Epithelial cell of proximal tubule (primary cell): ENCODE measurements at regions not wholly inside any gene's neighbourhood (a gene's known extent, or its start where the extent isn't known, plus 50 kb on each side); places are given as distances from the start of the nearest gene placed in this dataset.

Source experiments
- DNase-seq: peaks from one replicate; pipeline ENCODE4 v3.0.0-alpha.2; 2011; ENCODE audit warnings: low read depth
- H3K4me3 ChIP-seq: 2 replicates; pipeline ENCODE4 v1.5.1; 2011; ENCODE audit warnings: low read depth, mild to moderate bottlenecking, low read length
- TF ChIP-seq, protein P1 (sequence below): conservative IDR thresholded peaks from 2 replicates; pipeline ENCODE4 v1.5.1; 2012; ENCODE audit warnings: low read depth, mild to moderate bottlenecking, low read length

DNA sequence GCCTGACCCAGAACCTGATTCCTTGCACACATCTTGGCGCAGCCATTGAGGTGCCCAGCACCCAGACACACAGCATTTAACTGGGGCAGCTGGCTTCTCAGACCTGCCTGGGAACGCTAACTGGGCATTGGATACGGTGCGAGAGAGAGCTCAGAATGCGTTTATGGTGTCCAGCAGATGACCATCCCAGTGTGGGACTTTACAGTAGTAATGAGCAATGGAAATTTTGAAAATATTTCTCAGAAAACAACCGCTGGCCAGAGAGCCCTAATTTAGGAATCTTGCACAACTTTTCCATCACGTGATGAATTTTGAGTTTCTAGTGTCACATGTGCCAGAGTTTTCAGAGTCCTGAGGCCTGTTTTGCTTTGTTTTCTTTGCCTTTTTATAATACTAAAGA lies 78.2 kb upstream of the SEC61G start:
- no peak for DNase-seq
- H3K4me3 ChIP-seq, result no peak overlapping the region
- TF ChIP-seq, protein P1, sequence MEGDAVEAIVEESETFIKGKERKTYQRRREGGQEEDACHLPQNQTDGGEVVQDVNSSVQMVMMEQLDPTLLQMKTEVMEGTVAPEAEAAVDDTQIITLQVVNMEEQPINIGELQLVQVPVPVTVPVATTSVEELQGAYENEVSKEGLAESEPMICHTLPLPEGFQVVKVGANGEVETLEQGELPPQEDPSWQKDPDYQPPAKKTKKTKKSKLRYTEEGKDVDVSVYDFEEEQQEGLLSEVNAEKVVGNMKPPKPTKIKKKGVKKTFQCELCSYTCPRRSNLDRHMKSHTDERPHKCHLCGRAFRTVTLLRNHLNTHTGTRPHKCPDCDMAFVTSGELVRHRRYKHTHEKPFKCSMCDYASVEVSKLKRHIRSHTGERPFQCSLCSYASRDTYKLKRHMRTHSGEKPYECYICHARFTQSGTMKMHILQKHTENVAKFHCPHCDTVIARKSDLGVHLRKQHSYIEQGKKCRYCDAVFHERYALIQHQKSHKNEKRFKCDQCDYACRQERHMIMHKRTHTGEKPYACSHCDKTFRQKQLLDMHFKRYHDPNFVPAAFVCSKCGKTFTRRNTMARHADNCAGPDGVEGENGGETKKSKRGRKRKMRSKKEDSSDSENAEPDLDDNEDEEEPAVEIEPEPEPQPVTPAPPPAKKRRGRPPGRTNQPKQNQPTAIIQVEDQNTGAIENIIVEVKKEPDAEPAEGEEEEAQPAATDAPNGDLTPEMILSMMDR, result no peak

DNA sequence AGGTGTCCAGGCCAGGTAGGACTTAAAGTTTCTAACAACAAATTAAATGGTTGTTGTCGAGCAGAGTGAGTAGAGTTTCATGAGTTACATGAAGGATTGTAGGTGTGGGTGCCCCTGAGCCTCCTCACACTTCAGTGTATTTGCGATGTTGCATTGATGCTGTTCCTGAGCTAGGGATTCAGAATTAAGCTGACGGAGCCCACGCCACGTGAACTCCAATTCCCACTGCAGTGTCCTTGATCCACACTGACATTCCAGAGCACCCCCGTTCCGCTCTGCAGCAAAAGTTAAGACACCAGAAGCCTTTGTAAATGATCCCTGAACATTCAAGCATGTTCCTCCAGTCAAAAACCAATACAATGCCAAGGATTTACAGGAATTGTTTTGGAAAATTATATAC lies 78.8 kb upstream of the SEC61G start:
- no peak for DNase-seq
- H3K4me3 ChIP-seq, result no peak overlapping the region
- TF ChIP-seq, protein P1, result no peak

DNA sequence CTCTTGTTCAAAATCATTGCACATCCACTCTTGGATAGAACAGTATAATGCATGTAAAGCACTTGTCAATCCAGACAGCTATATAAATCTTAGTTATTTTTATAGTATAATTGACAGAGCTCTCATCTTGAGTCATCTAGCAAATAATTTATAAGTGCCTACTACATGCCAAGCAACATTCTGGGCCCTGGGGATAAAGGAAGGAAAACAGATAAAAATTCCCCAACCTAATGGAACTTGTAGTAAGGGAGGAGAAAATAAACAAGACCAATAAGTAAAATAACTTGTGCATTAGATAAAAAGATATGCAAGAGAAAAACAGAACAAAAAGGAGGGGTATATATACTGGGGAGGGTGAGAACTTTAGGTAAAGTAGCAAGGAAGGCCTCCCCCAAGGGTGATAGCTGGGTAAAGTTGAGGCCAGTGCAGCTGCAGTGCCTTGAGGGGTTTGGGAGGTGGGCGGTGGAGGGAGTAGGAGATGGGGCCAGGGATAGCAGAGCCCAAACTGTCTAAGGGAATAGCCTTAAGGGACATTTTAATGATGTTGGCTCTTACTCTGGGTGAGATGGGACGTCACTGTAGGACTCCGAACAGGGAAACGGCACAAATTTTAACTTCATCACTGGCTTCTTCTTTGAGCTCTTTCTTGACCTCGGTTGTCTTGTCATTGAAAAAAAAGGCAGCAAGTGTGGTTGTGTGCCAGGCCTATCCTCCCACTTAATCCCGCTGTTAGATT lies 79.3 kb upstream of the SEC61G start:
- TF ChIP-seq, protein P1, result no peak
- DNase-seq, result peak; percentile 47

DNA sequence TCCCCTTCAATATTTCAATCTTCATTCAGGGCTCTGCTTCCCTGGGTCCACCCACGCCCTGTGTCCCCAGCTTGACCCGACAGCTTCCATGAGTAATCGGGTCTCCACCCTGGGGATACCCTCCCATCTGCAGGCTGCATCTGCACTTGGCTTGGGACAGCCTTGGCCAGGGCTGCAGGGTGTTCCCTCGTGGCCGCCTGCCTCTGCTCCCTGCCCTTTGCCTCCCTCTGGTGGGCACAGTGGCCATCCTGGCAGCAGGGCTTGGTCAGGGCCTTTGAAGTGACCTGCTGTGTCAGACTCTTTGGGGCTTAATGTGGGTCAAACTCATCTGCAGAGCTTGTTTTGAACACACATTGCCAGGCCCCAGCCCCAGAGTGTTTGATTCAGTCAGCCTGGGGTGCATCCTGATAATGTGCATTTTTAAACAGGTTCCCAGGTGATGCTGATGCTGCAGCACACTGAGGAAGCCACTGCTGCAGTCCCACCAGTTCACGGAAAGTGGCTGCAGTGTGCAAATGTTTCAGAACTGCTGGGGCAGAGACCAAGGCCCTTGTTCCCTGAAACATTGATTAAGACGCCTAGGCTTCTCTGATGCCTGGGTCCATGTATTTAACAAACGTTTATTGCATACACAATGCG lies 80.7 kb upstream of the SEC61G start:
- DNase-seq, result no peak
- no peak overlapping the region for H3K4me3 ChIP-seq
- TF ChIP-seq, protein P1, result peak; percentile 93

More for the DNA sequence above, 79.3 kb upstream of the SEC61G start:
- no peak overlapping the region for H3K4me3 ChIP-seq

DNA sequence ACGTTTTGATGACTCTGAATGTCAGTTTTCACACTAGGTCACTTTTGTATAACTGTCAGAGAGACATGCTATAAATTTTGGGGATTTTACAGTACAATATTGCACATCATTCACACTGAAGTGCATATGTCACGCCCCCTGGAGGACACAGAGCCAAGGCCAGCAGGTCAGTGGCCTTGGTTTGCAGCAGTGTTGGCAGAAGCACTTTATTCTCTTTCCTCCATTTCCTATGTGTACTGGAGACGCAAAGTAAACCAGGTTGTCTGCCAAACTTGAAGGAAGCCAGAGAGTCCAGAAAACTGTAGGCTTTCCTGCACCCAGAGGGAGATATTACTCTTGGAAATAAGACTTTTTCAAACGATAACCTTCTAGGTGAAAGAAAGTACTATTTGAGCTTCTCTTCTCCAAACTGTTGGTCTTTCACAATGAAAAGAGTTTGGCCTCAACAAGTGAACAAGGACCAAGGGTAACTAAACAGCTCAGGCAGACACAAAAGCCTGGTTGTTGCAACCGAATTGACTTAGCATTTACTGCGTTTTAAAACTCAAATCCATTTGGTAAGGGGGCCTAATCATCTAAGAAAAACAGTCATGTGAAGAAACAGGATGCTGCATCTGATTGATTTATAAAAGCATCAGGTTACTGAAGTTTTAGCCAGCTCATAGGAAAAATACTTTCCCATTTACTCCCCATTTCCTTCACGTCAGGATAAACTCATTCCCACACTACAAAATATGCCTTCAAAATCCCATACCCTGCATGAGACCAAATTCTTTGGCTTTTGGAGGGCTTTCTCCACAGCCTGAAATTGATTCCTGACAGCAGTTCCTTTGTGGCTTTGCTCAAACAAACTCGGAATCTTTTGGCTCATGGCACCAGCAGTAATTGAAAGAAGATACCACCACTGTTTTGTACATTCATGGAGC lies 83.0 kb upstream of the SEC61G start:
- TF ChIP-seq, protein P1, result peak; percentile 71
- H3K4me3 ChIP-seq, result no peak overlapping the region
- no peak for DNase-seq

DNA sequence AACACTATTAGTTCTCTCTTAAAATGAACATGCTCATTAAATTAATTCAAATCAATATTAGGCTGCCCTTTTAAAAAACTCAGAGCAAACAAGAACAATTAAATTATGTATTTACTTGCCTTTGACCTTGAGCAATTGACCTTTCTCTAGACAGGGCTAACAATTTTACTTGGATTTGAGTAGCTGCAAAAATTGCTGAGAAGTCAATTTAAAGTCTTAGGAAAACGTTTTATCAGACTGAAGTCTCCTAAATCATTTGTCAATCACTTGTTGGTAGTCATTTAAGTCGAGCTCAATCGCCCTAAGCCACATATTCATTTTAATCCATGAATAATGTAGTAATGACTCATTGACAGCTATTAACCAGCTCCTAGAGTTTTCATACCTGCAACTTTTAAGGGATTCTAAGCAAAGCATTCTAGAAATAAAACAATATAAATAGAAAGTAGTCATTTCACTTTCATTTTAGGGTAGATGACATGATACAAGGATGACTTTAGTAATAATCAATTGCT lies 84.9 kb upstream of the SEC61G start:
- H3K4me3 ChIP-seq, result no peak overlapping the region
- TF ChIP-seq, protein P1, result no peak
- no peak for DNase-seq
